Skeletal muscle tissue (tissue), 3 donors: ENCODE measurements at regions not wholly inside any gene's neighbourhood (a gene's known extent, or its start where the extent isn't known, plus 50 kb on each side); places are given as distances from the start of the nearest gene placed in this dataset.

Source experiments
- H3K27ac ChIP-seq: one replicate; pipeline ENCODE4 v1.7.0; 2013; ENCODE audit warnings: mild to moderate bottlenecking, low read depth, low read length, inconsistent platforms
- H3K27me3 ChIP-seq, 3 donors: one replicate each; pipeline ENCODE4 v1.7.0; 2013; ENCODE audit warnings: low read length in 3 of 3; ENCODE audit not compliant: control insufficient read depth in 3 of 3, insufficient read depth in 3 of 3
- H3K36me3 ChIP-seq, 3 donors: one replicate each; pipeline ENCODE4 v1.7.0; 2013; ENCODE audit warnings: low read length in 3 of 3; ENCODE audit not compliant: control insufficient read depth in 3 of 3, insufficient read depth in 3 of 3
- H3K4me1 ChIP-seq, 3 donors: one replicate each; pipeline ENCODE4 v1.7.0; 2013; ENCODE audit warnings: low read length in 3 of 3, mild to moderate bottlenecking in 3 of 3; ENCODE audit not compliant: control insufficient read depth in 3 of 3, insufficient read depth in 3 of 3
- H3K4me3 ChIP-seq, 3 donors: one replicate each; pipeline ENCODE4 v1.7.0; 2013; ENCODE audit warnings: low read length in 3 of 3
- H3K9ac ChIP-seq, 3 donors: one replicate each; pipeline ENCODE4 v1.7.0; 2013; ENCODE audit warnings: low read length in 3 of 3, mild to moderate bottlenecking in 3 of 3, moderate library complexity in 2 of 3, low read depth in 1 of 3
- H3K9me3 ChIP-seq, 3 donors: one replicate each; pipeline ENCODE4 v1.7.0; 2013; ENCODE audit warnings: low read length in 3 of 3; ENCODE audit not compliant: control insufficient read depth in 3 of 3
- donor health status: Osteomylitis.

DNA sequence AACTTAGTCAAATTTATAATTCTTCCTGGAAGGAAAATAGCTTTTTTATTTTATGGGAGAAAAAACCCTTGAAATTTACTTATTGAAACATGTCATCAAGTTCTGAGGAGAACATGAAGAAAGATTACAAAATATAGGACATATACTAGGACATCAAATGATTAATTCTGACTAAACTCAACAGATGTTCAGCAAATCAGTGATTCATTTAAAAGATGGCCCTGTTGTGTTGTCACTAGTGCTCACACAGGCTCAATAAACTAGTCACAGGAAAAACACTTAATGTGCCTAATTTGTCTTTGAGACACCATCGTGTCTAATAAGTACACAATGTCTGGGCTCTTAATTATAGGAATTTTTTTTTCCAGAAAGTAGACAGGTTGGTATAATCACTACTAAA, 223.8 kb upstream of the TMTC4 start:
- H3K4me3 ChIP-seq: no peak overlapping the region
- H3K36me3 ChIP-seq: no peaks in the 10 kb centered on the region
- no peaks in the 10 kb centered on the region for H3K27me3 ChIP-seq
- no peaks in the 10 kb centered on the region for H3K4me1 ChIP-seq
- no peaks in the 10 kb centered on the region for H3K9me3 ChIP-seq
- H3K9ac ChIP-seq: no peak overlapping the region
- no peak overlapping the region for H3K27ac ChIP-seq

DNA sequence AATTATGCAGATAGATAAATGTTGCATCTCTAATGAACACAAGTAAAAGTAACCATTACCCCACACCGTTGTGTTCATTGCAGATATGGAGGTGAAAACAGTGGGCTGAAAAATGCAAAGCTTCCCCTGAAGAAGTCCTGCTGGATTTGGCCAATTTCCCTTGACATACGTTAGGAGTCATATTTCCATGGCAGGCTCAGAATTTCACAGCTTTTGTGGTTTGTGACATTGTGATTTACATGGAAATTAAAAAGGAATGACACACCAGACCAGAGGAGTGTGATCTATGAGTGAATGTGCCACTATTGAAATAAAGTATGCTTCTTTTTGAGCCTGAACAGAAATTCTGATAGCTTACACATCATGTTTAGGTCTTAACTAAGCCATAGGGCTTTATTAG, 221.1 kb upstream of the TMTC4 start:
- H3K36me3 ChIP-seq: no peaks in the 10 kb centered on the region
- no peak overlapping the region for H3K27ac ChIP-seq

DNA sequence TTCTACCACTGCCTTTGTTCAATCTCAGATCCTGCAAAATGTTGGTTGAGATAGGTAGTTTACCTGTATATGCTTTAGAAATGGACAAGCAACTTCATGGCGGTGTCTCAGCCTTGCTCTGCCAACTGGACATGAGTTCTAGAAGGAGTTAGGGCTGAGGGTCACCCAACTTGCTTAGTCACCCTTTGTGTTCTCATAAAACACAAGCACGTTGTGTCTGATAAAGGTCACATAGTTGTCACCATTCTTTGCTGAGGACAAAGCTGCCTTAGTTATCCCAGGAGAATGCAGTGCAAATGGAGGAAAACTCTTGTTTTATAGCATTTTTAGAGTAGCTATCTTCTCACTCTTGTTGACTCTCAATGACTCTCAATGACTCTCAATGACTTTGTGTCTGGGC, 218.4 kb upstream of the TMTC4 start:
- H3K27me3 ChIP-seq: no peaks in the 10 kb centered on the region
- H3K27ac ChIP-seq: no peak overlapping the region
- H3K4me1 ChIP-seq: no peaks in the 10 kb centered on the region
- no peaks in the 10 kb centered on the region for H3K9me3 ChIP-seq
- no peak overlapping the region for H3K4me3 ChIP-seq
- H3K36me3 ChIP-seq: no peaks in the 10 kb centered on the region
- no peak overlapping the region for H3K9ac ChIP-seq

More for the DNA sequence above, 221.1 kb upstream of the TMTC4 start:
- Histone ChIP-seq H3K4me3 (no peak overlapping the region), H3K4me1 (no peaks in the 10 kb centered on the region), H3K9ac (no peak overlapping the region), H3K9me3 (no peaks in the 10 kb centered on the region), H3K27me3 (no peaks in the 10 kb centered on the region)

DNA sequence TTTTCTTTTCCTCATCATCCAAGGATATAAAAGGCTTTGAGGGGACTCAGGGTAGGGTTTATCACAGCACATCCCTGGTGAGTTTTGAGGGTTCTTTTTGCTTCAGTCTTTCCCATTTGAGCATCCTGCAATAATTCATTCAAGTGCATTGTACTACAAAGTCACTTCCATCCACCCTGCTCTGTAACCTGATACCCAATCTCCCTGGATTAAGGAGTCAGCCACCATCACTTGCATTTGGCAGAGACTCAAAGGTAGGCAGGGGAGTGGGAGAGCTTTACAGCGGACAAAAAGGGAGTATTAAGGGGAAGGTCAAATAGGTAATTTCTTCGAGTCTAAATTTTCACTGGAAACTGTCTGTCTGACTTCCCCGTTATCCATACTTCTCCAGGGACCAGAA, 216.1 kb upstream of the TMTC4 start:
- no peak overlapping the region for H3K27ac ChIP-seq

DNA sequence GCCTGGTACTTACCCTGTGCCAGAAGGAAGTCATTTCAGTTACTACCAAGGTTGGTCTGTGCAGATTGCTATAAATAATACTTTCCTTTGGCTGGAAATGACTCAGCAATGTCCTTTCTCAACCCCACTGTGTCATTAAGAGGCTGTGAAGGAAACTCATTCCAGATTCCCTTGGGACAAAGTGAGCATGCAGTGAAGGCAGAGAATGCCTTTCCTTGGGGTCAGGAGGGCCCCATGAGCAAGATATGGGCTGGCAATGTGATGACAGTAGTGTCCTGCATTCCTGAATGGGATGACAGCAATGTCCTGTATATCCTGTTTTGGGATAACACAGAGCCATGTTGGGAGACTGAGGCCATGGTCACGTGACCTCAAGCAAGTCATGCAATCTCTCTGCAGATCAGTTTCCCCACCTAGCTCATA, 213.1 kb upstream of the TMTC4 start:
- H3K4me3 ChIP-seq: no peak overlapping the region
- peak overlapping the region in 1 of 3 donors; percentile 24 for H3K9ac ChIP-seq
- H3K27ac ChIP-seq: no peak overlapping the region
- no peaks in the 10 kb centered on the region for H3K4me1 ChIP-seq
- no peaks in the 10 kb centered on the region for H3K36me3 ChIP-seq
- no peaks in the 10 kb centered on the region for H3K27me3 ChIP-seq
- H3K9me3 ChIP-seq: no peaks in the 10 kb centered on the region

More for the DNA sequence above, 216.1 kb upstream of the TMTC4 start:
- H3K27me3 ChIP-seq: no peaks in the 10 kb centered on the region
- H3K36me3 ChIP-seq: no peaks in the 10 kb centered on the region
- H3K4me3 ChIP-seq: no peak overlapping the region
- H3K4me1 ChIP-seq: no peaks in the 10 kb centered on the region
- no peak overlapping the region for H3K9ac ChIP-seq
- H3K9me3 ChIP-seq: no peaks in the 10 kb centered on the region

DNA sequence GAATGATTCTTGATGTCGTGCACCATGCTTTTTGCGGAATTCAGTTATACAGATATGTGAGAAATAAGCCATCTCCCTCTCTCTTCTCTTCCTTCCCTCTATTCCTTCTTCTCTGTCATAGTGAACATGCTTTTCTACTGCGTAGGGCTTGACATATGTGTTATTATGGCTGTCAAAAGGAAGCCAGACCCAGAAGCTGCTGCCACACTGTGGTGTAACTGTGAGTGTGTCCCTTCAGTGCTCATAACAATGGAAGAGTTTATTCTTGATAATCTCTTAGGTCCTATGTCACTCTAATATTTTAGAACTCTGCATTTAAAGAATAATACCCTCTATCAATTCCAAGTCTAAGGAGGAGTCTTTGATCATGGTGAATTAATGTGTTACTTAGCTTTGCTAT, 208.9 kb upstream of the TMTC4 start:
- Histone ChIP-seq H3K27ac (no peak overlapping the region), H3K4me3 (no peak overlapping the region), H3K4me1 (no peaks in the 10 kb centered on the region), H3K9ac (no peak overlapping the region), H3K27me3 (no peaks in the 10 kb centered on the region), H3K9me3 (no peaks in the 10 kb centered on the region), H3K36me3 (no peaks in the 10 kb centered on the region)

DNA sequence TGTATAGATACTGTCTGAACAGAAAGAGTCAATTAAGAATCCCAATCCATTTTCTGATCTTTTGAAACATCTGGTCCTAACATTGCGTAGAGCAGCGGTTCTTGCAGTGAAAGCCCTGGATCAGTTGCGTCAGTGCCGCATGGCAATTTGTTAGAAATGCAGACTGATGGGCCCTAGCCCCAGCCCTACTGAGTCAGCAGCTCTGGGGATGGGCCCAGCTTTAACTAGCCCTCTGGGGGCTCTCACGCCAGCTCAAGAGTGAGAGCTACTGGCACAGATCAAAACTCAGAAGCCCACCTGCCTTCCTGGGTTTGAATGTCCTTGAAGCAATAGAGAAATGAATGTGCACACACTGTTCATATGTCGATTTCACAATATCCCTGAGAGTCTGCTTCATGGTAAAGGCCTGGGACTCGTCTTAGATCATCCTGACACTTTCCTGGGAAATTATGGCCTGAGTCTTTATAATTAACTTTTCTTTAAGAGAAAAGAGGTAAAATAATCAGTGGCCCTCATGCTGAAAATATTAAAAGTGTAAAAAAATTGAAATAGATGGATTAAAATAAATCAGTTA, 206.8 kb upstream of the TMTC4 start:
- H3K9ac ChIP-seq: no peak overlapping the region

DNA sequence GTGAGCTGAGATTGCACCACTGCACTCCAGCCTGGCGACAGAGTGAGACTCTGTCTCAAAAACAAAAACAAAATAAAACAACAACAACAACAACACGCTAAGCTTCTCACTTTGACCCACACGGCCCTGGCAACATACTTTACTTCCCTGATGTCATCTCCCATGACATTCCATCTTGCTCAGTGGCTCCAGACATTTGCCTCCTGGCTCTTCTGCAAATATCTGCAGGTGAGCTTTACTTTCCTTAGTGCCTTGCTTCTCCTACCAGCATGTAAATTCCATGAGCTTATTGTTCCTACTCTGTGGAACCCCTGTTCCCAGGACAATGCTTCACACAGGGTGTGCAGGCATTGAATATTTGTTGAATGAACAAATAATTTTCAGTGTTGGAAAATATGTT, 205.6 kb upstream of the TMTC4 start:
- peaks cover 0 to 4% (median 3%) of the 10 kb centered on the region in 3 donors for H3K9me3 ChIP-seq
- H3K4me1 ChIP-seq: no peaks in the 10 kb centered on the region
- no peak overlapping the region for H3K9ac ChIP-seq
- H3K27me3 ChIP-seq: no peaks in the 10 kb centered on the region
- H3K27ac ChIP-seq: no peak overlapping the region
- H3K4me3 ChIP-seq: no peak overlapping the region
- no peaks in the 10 kb centered on the region for H3K36me3 ChIP-seq

More for the DNA sequence above, 206.8 kb upstream of the TMTC4 start:
- Histone ChIP-seq H3K36me3 (no peaks in the 10 kb centered on the region), H3K27me3 (no peaks in the 10 kb centered on the region), H3K27ac (no peak overlapping the region), H3K4me1 (no peaks in the 10 kb centered on the region), H3K9me3 (peaks cover 0 to 1% (median 0%) of the 10 kb centered on the region in 3 donors), H3K4me3 (no peak overlapping the region)

DNA sequence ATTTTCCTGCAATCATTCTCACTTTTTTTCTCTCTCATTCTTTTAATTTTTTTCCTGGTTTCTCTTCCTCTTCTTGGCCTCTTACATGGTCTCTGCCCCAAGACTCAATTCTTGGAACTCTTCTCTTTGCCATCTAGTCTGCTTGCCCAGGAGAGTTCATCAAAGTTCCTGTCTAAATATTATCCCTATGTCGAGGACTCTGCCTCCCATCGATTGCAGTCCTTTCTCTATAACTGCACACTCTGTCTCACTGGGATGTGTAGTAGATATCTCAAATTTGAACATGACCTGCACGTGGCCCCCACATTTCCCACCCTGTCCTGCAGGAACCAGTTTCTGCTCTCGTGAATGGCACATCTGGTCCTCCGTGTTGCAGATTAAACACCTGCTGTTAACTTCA, 204.7 kb upstream of the TMTC4 start:
- Histone ChIP-seq H3K4me3 (no peak overlapping the region), H3K9me3 (peaks cover 0 to 4% (median 3%) of the 10 kb centered on the region in 3 donors), H3K9ac (no peak overlapping the region), H3K36me3 (no peaks in the 10 kb centered on the region), H3K4me1 (no peaks in the 10 kb centered on the region), H3K27me3 (no peaks in the 10 kb centered on the region), H3K27ac (no peak overlapping the region)

DNA sequence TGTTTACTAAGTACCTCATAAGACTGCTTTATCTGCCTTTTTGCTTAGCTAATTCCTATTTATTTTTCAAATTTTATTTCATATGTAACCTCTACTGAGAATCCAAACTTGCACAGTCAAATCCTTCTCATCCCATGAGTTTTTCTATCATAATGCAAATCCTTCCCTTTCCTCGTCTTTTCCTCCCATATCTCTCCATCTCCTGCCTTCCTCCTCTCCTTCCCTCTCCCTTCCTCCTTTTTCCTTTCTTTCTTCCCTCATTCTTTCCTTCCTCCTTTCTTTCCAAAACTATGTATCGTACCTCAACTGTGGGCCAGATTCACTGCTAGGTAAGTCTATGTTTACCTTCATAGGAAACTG, 201.4 kb upstream of the TMTC4 start:
- Histone ChIP-seq H3K36me3 (no peaks in the 10 kb centered on the region), H3K9ac (no peak overlapping the region), H3K27ac (no peak overlapping the region), H3K27me3 (peaks cover 0 to 2% (median 0%) of the 10 kb centered on the region in 3 donors), H3K4me1 (no peaks in the 10 kb centered on the region), H3K9me3 (peaks cover 0 to 4% (median 3%) of the 10 kb centered on the region in 3 donors), H3K4me3 (no peak overlapping the region)
